Brain microvascular endothelial cell (primary cell): ENCODE measurements at regions not wholly inside any gene's neighbourhood (a gene's known extent, or its start where the extent isn't known, plus 50 kb on each side); places are given as distances from the start of the nearest gene placed in this dataset.
"Not testable (repeated sequence)": the region's sequence is repeated elsewhere in the genome, so short reads cannot be mapped to it uniquely, and the experiment has no call there.

ENCODE experiments used
- DNase-seq: peaks from one replicate; pipeline ENCODE4 v3.0.0-alpha.2; 2020
- H3K27ac ChIP-seq: fragments of 250-450 bp; sonication (Bioruptor Pico); 2 replicates; pipeline ENCODE4 v1.5.1; 2020; ENCODE audit warnings: mild to moderate bottlenecking, moderate library complexity
- H3K27me3 ChIP-seq: fragments of 250-450 bp; sonication (Bioruptor Pico); replicated peaks from 2 replicates; pipeline ENCODE4 v1.5.1; 2020; ENCODE audit warnings: mild to moderate bottlenecking
- H3K36me3 ChIP-seq: fragments of 250-450 bp; sonication (Bioruptor Pico); replicated peaks from 2 replicates; pipeline ENCODE4 v1.5.1; 2020; ENCODE audit warnings: mild to moderate bottlenecking
- H3K4me3 ChIP-seq: 2 replicates; pipeline ENCODE4 v1.5.1; 2011; ENCODE audit warnings: low read depth, mild to moderate bottlenecking, control low read depth, low read length, moderate library complexity
- in situ Hi-C: cut with HindIII; loops from 2 replicates; pipeline ENCODE4 v1.10.0; 2017; ENCODE audit warnings: low sequenced_read_pairs, low pct_ligation_motif_present
- TF ChIP-seq, protein P1 (sequence below): IDR thresholded peaks from 2 replicates; pipeline ENCODE4 v1.5.1; 2011; ENCODE audit warnings: low read depth, mild to moderate bottlenecking, moderate library complexity, low read length, control low read depth, inconsistent platforms; ENCODE audit errors: missing control alignments

DNA sequence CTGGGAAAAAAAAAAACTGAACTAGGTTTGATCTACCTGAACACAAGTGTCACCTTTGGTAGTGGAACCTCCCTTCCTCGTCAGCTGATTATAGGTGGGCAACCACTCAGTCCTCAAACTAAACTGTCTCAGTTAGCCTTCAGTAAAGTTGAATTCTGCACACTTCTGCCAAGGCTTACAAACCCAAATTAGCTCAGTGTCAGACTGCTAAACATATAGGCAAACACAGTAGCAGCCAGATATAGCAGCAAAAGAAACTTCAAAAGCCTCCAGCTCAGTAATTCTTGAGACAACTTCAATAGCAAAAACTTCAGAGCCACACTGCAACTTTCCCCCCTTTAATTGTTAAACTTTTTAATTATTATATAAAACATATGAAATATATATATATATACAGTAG, 956.9 kb downstream of the XPNPEP1 start:
- H3K4me3 ChIP-seq: no peak overlapping the region
- TF ChIP-seq, protein P1, sequence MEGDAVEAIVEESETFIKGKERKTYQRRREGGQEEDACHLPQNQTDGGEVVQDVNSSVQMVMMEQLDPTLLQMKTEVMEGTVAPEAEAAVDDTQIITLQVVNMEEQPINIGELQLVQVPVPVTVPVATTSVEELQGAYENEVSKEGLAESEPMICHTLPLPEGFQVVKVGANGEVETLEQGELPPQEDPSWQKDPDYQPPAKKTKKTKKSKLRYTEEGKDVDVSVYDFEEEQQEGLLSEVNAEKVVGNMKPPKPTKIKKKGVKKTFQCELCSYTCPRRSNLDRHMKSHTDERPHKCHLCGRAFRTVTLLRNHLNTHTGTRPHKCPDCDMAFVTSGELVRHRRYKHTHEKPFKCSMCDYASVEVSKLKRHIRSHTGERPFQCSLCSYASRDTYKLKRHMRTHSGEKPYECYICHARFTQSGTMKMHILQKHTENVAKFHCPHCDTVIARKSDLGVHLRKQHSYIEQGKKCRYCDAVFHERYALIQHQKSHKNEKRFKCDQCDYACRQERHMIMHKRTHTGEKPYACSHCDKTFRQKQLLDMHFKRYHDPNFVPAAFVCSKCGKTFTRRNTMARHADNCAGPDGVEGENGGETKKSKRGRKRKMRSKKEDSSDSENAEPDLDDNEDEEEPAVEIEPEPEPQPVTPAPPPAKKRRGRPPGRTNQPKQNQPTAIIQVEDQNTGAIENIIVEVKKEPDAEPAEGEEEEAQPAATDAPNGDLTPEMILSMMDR: no peak
- in situ Hi-C loops: no loop called here
- no peak for DNase-seq
- H3K27me3 ChIP-seq: no peaks in the 10 kb centered on the region
- no peak overlapping the region for H3K27ac ChIP-seq
- H3K36me3 ChIP-seq: no peaks in the 10 kb centered on the region

DNA sequence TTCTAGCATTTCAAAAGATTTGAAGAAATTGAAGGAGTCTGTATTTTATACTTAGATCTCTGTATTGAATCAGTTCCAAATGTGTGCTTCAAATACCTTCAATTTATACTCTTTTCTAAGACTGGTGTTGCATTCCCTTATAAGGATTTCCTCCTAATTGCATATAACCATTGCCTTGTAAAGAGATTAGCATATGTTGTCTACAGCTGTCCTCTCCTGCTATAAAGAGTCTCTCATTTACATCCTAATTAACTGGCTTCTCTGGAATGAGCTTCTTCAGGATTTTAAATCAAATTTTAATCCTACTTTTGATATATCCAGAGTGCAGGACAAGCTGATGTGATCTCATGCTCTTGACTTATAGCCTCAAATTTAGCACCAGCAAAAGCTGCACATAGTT, 957.3 kb downstream of the XPNPEP1 start:
- Histone ChIP-seq H3K4me3 (no peak overlapping the region), H3K36me3 (no peaks in the 10 kb centered on the region), H3K27ac (no peak overlapping the region), H3K27me3 (no peaks in the 10 kb centered on the region)
- TF ChIP-seq, protein P1: no peak
- no peak for DNase-seq
- in situ Hi-C loops: no loop called here

DNA sequence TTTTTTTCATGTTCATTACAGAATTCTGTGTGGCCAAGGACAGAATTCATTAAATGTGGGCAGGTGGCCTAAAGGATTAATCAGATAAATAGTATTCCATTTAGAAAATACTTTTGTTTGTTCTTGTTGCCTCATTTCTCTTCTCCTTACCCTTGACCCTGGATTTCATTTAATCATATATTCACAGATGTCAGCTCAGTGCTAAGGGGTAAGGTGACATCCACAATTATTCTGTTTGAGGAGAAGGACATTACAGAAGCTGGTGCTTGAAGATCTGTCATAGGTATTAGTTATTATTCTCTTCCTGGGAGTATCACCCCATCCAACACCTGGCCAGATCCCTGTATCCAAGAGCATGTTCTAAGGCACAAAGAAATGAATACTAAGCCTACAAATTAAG, 961.1 kb downstream of the XPNPEP1 start:
- no peaks in the 10 kb centered on the region for H3K36me3 ChIP-seq
- in situ Hi-C loops: no loop called here
- no peaks in the 10 kb centered on the region for H3K27me3 ChIP-seq
- DNase-seq: no peak
- TF ChIP-seq, protein P1: no peak
- H3K27ac ChIP-seq: no peak overlapping the region
- no peak overlapping the region for H3K4me3 ChIP-seq

DNA sequence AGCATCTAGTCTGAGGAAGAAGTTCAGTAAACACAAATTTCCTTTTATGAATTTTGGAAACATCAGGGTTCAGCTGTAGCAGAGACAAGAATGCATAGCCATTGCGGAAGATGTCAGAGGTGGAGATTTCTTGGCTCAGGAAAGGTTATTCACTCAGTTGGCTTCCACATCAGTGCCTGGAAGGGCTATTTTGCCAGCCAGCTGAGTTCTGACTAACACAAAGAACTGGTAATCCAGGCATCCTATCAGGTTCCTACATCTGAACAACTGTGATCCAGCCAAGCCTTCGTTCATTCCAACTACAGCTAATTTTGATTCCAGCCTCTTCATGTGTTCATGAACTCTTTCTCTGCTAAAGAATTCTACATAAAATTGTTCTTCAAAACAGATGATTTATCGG, 965.6 kb downstream of the XPNPEP1 start:
- Histone ChIP-seq H3K4me3 (no peak overlapping the region), H3K36me3 (no peaks in the 10 kb centered on the region), H3K27me3 (no peaks in the 10 kb centered on the region), H3K27ac (no peak overlapping the region)
- TF ChIP-seq, protein P1: no peak
- DNase-seq: no peak
- in situ Hi-C loops: no loop called here

DNA sequence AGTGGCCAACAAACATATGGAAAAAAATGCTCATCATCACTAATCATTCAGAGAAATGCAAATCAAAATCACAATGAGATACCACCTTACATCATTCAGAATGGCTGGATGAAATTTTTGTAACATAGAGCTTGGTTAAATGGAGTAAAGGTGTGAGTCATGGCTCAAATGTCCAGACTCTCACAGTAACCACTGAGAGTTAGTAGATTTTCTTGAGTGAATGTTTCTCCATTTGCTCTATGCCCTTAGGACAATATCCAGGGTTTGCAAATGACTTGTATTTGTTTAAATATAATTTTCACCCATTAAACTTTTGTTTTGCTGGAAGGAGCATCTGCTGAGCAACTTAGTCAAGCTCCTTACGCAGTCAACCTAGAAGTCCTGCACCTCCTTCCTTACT, 967.2 kb downstream of the XPNPEP1 start:
- Histone ChIP-seq H3K36me3 (no peaks in the 10 kb centered on the region), H3K27ac (no peak overlapping the region), H3K4me3 (no peak overlapping the region), H3K27me3 (no peaks in the 10 kb centered on the region)
- in situ Hi-C loops: no loop called here
- DNase-seq: no peak
- TF ChIP-seq, protein P1: no peak

DNA sequence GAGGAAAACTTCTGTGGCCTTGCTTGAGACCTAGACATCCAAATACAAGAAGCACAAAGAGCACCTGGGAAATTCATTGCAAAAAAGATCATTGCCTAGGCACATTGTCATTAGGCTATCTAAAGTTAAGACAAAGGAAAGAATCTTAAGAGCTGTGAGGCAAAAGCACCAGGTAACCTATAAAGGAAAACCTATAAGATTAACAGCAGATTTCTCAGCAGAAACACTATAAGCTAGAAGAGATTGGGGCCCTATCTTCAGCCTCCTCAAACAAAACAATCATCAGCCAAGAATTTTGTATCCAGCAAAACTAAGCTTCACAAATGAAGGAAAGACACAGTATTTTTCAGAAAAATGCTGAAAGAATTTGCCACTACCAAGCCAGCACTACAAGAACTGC, 1003.3 kb downstream of the XPNPEP1 start:
- H3K36me3 ChIP-seq, in situ Hi-C loops, DNase-seq, H3K27me3 ChIP-seq, H3K4me3 ChIP-seq, H3K27ac ChIP-seq: not testable (repeated sequence)
